Fibroblast of villous mesenchyme (primary cell): ENCODE measurements at regions not wholly inside any gene's neighbourhood (a gene's known extent, or its start where the extent isn't known, plus 50 kb on each side); places are given as distances from the start of the nearest gene placed in this dataset.

Source experiments
- DNase-seq: peaks from one replicate; pipeline ENCODE4 v3.0.0-alpha.2; 2010; ENCODE audit warnings: low read depth
- H3K4me3 ChIP-seq: 2 replicates; pipeline ENCODE4 v1.5.1; 2011; ENCODE audit warnings: low read depth, mild to moderate bottlenecking, low read length
- TF ChIP-seq, protein P1 (sequence below): IDR thresholded peaks from 2 replicates; pipeline ENCODE4 v1.5.1; 2012; ENCODE audit warnings: low read depth, mild to moderate bottlenecking, low read length; ENCODE audit not compliant: insufficient read depth

DNA sequence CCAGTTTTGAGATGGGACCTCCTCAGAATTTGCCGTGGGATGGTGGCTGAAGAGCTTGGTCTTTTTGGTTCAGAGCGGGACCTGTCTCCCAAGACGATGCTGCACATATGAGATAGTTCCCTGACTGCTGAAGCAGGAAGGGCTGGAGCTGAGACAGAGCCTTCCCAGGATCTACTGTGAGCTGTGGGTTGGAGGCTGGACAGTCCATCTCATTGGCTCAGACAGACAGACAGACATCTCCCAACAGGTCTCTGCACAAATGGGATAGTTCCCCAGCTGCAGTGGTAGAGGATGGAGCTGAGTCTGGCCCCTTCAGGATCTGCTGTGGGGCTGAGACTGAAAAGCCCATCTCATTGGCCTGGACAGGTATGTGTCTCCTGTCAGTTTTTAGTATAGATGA, 1145.6 kb upstream of the CADM2 start:
- TF ChIP-seq, protein P1, sequence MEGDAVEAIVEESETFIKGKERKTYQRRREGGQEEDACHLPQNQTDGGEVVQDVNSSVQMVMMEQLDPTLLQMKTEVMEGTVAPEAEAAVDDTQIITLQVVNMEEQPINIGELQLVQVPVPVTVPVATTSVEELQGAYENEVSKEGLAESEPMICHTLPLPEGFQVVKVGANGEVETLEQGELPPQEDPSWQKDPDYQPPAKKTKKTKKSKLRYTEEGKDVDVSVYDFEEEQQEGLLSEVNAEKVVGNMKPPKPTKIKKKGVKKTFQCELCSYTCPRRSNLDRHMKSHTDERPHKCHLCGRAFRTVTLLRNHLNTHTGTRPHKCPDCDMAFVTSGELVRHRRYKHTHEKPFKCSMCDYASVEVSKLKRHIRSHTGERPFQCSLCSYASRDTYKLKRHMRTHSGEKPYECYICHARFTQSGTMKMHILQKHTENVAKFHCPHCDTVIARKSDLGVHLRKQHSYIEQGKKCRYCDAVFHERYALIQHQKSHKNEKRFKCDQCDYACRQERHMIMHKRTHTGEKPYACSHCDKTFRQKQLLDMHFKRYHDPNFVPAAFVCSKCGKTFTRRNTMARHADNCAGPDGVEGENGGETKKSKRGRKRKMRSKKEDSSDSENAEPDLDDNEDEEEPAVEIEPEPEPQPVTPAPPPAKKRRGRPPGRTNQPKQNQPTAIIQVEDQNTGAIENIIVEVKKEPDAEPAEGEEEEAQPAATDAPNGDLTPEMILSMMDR, result no peak
- H3K4me3 ChIP-seq, result no peak overlapping the region
- no peak for DNase-seq

DNA sequence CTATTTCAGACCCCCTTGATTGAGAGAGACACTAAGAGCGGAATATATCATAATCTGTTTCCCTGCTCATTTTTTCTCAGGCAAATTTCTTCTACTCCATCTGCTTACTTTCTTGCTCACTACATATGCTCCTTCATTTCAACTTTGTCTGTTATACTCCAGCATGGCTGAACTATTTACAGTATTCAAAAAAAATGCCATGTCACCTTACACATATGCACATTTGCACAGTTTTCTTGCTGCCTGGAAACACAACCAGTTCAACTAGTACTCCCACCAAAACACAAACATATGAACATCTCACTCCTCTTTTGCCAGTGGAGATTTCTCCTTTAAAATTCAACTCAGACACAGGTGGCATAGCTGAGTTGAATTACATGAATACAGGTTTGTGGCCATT, 1142.1 kb upstream of the CADM2 start:
- H3K4me3 ChIP-seq, result no peak overlapping the region
- TF ChIP-seq, protein P1, result no peak

DNA sequence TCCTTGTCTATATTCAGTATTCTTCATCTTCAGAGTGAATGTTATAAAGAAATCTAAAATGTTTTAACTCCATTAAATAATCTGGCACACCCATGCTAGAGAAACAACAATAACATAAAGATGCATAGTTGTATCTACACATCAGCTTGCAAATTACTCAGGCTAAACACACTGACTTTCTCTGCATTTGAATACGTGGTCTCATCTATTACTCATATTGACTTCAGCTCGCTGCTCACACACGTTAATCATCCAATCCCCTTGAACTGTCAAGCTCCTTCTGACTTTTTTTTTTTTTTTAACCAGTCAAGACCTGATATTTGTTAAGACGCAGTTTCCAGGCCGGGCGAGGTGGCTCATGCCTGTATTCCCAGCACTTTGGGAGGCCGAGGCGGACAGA, 1137.3 kb upstream of the CADM2 start:
- no peak for DNase-seq
- TF ChIP-seq, protein P1, result no peak

More for the DNA sequence above, 1142.1 kb upstream of the CADM2 start:
- no peak for DNase-seq

DNA sequence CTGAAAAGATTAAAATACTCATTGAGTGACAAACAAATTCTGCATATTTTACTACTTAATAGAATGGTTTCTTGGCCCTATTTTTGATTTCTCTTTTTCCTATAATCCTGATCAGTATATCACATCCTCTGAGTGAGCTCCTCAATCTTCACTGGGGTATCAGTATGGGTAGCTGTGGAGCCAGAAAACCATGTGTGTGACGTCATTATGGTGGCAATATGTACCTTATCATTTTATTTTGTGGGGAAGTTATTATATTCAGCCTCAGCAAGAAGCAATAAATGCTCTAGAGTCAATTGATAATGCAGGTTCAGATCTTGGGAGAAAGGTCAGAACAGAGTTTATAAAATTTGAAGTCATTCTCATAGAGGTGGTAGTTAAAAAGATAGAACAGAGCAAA, 1135.7 kb upstream of the CADM2 start:
- no peak for DNase-seq
- TF ChIP-seq, protein P1, result no peak
- no peak overlapping the region for H3K4me3 ChIP-seq

More for the DNA sequence above, 1137.3 kb upstream of the CADM2 start:
- H3K4me3 ChIP-seq, result no peak overlapping the region

DNA sequence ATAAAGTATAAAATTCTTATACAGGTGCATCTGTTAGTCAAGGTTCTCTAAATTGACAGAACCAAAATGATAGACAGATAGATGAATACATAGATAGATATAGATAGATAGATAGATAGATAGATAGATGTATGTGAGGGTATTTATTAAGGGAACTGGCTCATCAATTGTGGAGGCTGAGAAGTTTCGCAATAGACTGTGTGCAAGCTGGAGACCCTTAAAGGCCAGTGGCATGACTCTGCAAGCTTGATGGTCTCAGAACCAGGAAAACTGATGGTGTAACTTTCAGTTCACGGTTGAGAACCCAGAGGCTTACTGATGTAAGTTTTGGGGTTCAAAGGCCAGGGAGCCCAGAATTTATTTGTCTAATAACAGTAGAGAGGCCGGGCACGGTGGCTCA, 1123.7 kb upstream of the CADM2 start:
- TF ChIP-seq, protein P1, result no peak
- DNase-seq, result no peak
- no peak overlapping the region for H3K4me3 ChIP-seq

DNA sequence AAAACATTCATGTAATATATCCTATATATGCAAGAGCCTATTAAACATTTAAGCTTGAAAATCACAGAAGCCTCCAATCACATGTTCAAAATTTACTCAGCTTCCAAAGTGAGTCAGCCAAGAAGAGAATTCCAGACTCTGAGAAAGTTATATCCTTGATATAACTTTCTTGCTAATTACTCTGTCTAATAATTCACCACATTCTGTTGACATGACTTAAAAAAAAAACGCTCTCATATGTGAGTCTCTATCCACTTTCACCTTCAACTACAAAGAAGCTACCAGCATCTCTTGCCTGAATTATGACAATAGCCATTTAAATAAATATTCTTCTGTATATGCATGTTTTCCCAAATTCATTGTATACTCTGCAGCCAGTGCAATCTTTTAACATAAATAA, 1116.3 kb upstream of the CADM2 start:
- H3K4me3 ChIP-seq, result no peak overlapping the region
- TF ChIP-seq, protein P1, result no peak
- DNase-seq, result no peak

DNA sequence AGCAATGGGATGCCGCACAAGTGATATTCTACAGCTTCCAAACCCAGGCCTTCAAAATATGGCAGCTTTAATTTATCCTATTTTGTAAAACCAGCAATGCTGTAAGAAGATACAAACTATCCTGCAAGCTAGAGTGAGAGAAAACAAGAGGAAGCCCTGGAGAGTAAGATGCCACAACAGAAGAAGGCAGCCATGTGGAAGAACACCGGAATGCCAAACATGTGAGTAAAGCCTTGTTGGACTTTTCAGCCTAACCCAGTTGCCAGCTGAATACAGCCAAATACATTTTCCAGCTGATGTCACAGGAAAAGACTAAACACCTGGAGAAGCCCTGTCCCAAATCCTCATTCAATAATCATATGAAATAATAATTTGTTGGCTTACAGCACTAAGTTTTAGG, 1115.1 kb upstream of the CADM2 start:
- DNase-seq, result no peak

More for the DNA sequence above, 1115.1 kb upstream of the CADM2 start:
- TF ChIP-seq, protein P1, result no peak
- H3K4me3 ChIP-seq, result no peak overlapping the region
